ENCODE measurements at regions not wholly inside any gene's neighbourhood (a gene's known extent, or its start where the extent isn't known, plus 50 kb on each side); places are given as distances from the start of the nearest gene placed in this dataset.

DNA sequence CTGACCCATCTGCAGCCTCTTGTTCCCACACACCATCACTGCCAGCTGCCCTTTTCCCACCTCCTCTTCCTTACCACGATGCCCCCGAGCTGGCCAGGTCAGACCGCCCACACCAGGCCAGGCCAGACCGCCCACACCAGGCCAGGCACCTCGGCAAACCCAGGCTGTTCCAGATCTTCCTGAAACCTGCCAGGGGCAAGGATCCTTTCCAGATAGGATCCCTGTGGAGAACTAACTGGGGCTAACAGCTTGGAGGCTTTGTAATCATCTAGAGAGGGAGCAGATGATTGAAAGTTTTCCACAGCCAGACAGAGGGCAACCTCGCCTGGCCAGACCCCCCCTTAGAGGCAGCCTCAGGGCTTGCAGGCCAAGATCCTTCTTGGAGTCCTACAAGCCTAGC is 287.3 kb upstream of the TLE3 start:
- DNase-seq, result no peak
- Mint-ChIP-seq H3K4me1 (ENCODE audit: low read depth, unreplicated experiment) (peaks cover 23% of the 10 kb centered on the region), H3K9me3 (ENCODE audit: unreplicated experiment) (peaks cover 8% of the 10 kb centered on the region), H3K4me3 (ENCODE audit: unreplicated experiment) (no peak overlapping the region), H3K36me3 (ENCODE audit: unreplicated experiment) (peaks cover 11% of the 10 kb centered on the region), H3K27ac (ENCODE audit: unreplicated experiment) (no peak overlapping the region), H3K27me3 (ENCODE audit: unreplicated experiment) (peaks cover 5% of the 10 kb centered on the region)
- TF ChIP-seq, protein P1, sequence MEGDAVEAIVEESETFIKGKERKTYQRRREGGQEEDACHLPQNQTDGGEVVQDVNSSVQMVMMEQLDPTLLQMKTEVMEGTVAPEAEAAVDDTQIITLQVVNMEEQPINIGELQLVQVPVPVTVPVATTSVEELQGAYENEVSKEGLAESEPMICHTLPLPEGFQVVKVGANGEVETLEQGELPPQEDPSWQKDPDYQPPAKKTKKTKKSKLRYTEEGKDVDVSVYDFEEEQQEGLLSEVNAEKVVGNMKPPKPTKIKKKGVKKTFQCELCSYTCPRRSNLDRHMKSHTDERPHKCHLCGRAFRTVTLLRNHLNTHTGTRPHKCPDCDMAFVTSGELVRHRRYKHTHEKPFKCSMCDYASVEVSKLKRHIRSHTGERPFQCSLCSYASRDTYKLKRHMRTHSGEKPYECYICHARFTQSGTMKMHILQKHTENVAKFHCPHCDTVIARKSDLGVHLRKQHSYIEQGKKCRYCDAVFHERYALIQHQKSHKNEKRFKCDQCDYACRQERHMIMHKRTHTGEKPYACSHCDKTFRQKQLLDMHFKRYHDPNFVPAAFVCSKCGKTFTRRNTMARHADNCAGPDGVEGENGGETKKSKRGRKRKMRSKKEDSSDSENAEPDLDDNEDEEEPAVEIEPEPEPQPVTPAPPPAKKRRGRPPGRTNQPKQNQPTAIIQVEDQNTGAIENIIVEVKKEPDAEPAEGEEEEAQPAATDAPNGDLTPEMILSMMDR (IDR thresholded peaks at IDR 0.05; ENCODE audit: partially characterized antibody, unreplicated experiment), result no peak

DNA sequence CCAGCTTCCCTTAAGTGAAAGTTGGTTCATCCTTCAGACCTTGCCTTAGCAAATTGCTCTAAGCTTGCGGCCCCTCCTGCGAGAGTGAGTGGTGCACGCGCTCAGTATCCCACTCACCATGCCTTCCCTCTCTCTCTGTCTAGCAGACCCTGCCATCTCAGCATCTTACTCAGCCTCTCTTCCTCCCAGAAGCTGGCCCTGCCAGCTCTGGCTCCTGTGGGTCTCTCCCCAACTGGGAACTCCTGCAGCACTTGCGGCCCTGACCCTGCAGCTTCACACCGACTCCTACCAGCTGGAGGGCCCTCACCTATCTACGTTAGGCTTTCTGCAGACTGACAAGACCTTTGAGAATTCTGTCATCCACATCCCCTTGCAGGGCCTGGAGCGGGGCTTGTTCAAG is 286.1 kb upstream of the TLE3 start:
- H3K27ac Mint-ChIP-seq (ENCODE audit: unreplicated experiment), result no peak overlapping the region
- no peak for DNase-seq

GRCh38 chr15:70382762-70383458 is 285.2 kb upstream of the TLE3 start:
- DNase-seq, result no peak
- peaks cover 8% of the 10 kb centered on the region for H3K9me3 Mint-ChIP-seq (ENCODE audit: unreplicated experiment)
- H3K36me3 Mint-ChIP-seq (ENCODE audit: unreplicated experiment), result peaks cover 11% of the 10 kb centered on the region
- H3K27me3 Mint-ChIP-seq (ENCODE audit: unreplicated experiment), result peaks cover 5% of the 10 kb centered on the region
- peaks cover 29% of the 10 kb centered on the region for H3K4me1 Mint-ChIP-seq (ENCODE audit: low read depth, unreplicated experiment)
- H3K4me3 Mint-ChIP-seq (ENCODE audit: unreplicated experiment), result no peak overlapping the region
- TF ChIP-seq, protein P1 (IDR thresholded peaks at IDR 0.05; ENCODE audit: partially characterized antibody, unreplicated experiment), result no peak
- no peak overlapping the region for H3K27ac Mint-ChIP-seq (ENCODE audit: unreplicated experiment)

More for the DNA sequence above, 286.1 kb upstream of the TLE3 start:
- Mint-ChIP-seq H3K27me3 (ENCODE audit: unreplicated experiment) (peaks cover 5% of the 10 kb centered on the region), H3K4me3 (ENCODE audit: unreplicated experiment) (no peak overlapping the region), H3K36me3 (ENCODE audit: unreplicated experiment) (peaks cover 11% of the 10 kb centered on the region), H3K9me3 (ENCODE audit: unreplicated experiment) (peaks cover 8% of the 10 kb centered on the region), H3K4me1 (ENCODE audit: low read depth, unreplicated experiment) (peaks cover 24% of the 10 kb centered on the region)
- TF ChIP-seq, protein P1 (IDR thresholded peaks at IDR 0.05; ENCODE audit: partially characterized antibody, unreplicated experiment), result no peak

- Mint-ChIP-seq H3K4me3 (ENCODE audit: unreplicated experiment) (no peak overlapping the region), H3K27me3 (ENCODE audit: unreplicated experiment) (peaks cover 7% of the 10 kb centered on the region), H3K36me3 (ENCODE audit: unreplicated experiment) (peaks cover 11% of the 10 kb centered on the region), H3K9me3 (ENCODE audit: unreplicated experiment) (peaks cover 8% of the 10 kb centered on the region), H3K4me1 (ENCODE audit: low read depth, unreplicated experiment) (peaks cover 34% of the 10 kb centered on the region), H3K27ac (ENCODE audit: unreplicated experiment) (no peak overlapping the region)
- DNase-seq, result no peak
- TF ChIP-seq, protein P1 (IDR thresholded peaks at IDR 0.05; ENCODE audit: partially characterized antibody, unreplicated experiment), result no peak
These were observed 284.5 kb upstream of the TLE3 start for GRCh38 chr15:70382009-70382749.
